Stimulated activated naive B cell treated with anti-CD40 and anti-IgM and Interleukin-4, amounts not matched to agents 10 μg/mL and 1 μg/mL and 100 μg/mL, for 72 hours (primary cell): ENCODE measurements at regions not wholly inside any gene's neighbourhood (a gene's known extent, or its start where the extent isn't known, plus 50 kb on each side); places are given as distances from the start of the nearest gene placed in this dataset.
"Not testable (repeated sequence)": the region's sequence is repeated elsewhere in the genome, so short reads cannot be mapped to it uniquely, and the experiment has no call there.

Experiments
- ATAC-seq, 2 donors: fragments of 150-1000 bp; cut with Tn5 transposase; replicated peaks; 2 replicates each; pipeline ENCODE4 v1.10.0; 2021; ENCODE audit warnings: moderate library complexity in 1 of 2
- DNase-seq: peaks from one replicate; pipeline ENCODE4 v3.0.0; 2021
- H3K27ac Mint-ChIP-seq: one replicate; pipeline ENCODE4 v1.8.0; 2022; ENCODE audit warnings: mild to moderate bottlenecking, mixed read lengths
- H3K27me3 Mint-ChIP-seq, 2 donors: one replicate each; pipeline ENCODE4 v1.8.0; 2022; ENCODE audit warnings: mixed read lengths in 2 of 2
- H3K36me3 Mint-ChIP-seq, 2 donors: one replicate each; pipeline ENCODE4 v1.8.0; 2022; ENCODE audit warnings: mixed read lengths in 2 of 2, mild to moderate bottlenecking in 1 of 2
- H3K4me1 Mint-ChIP-seq, 2 donors: one replicate each; pipeline ENCODE4 v1.8.0; 2022; ENCODE audit warnings: mixed read lengths in 2 of 2, mild to moderate bottlenecking in 1 of 2
- H3K4me3 Mint-ChIP-seq, 2 donors: one replicate each; pipeline ENCODE4 v1.8.0; 2022; ENCODE audit warnings: mild to moderate bottlenecking in 2 of 2, mixed read lengths in 2 of 2, moderate library complexity in 1 of 2
- H3K9me3 Mint-ChIP-seq, 2 donors: one replicate each; pipeline ENCODE4 v1.8.0; 2022; ENCODE audit warnings: mixed read lengths in 2 of 2, mild to moderate bottlenecking in 1 of 2

- no peak for DNase-seq
- Mint-ChIP-seq H3K27ac (no peak overlapping the region), H3K4me3 (no peak overlapping the region), H3K9me3 (peaks cover 0 to 3% of the 10 kb centered on the region in 2 donors), H3K4me1 (peaks cover 12 to 25% of the 10 kb centered on the region in 2 donors), H3K27me3 (no peaks in the 10 kb centered on the region), H3K36me3 (no peaks in the 10 kb centered on the region)
- no peak for ATAC-seq
Observed at GRCh38 chr1:172931761-172932160, 119.0 kb downstream of the TNFSF18 start.

- H3K4me1 Mint-ChIP-seq = peaks cover 12 to 25% of the 10 kb centered on the region in 2 donors
- no peaks in the 10 kb centered on the region for H3K36me3 Mint-ChIP-seq
- no peak for DNase-seq
- ATAC-seq = no peak
- H3K9me3 Mint-ChIP-seq = peaks cover 0 to 3% of the 10 kb centered on the region in 2 donors
- H3K27me3 Mint-ChIP-seq = no peaks in the 10 kb centered on the region
- peak overlapping the region; percentile 68 for H3K27ac Mint-ChIP-seq
- no peak overlapping the region for H3K4me3 Mint-ChIP-seq
Observed at GRCh38 chr1:172932981-172933380, 117.8 kb downstream of the TNFSF18 start.

DNA sequence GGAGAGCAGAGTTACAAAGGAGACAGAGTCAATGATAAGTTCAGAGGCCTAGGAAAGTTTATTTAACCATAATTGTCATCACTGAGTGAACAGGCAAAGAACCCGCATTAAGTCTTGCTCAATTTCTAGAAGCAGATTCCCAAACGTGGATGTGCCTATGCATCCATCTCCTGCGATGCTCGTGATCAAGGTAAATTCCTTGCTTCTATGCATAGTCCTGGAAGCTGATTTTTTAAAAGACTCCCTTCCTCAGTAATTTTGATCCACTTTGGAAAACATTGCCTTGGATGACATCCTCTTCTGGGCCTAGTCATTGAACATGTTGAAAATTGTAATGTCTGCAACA, 116.4 kb downstream of the TNFSF18 start:
- no peak overlapping the region for H3K4me3 Mint-ChIP-seq
- H3K4me1 Mint-ChIP-seq = peaks cover 15 to 31% of the 10 kb centered on the region in 2 donors
- no peaks in the 10 kb centered on the region for H3K27me3 Mint-ChIP-seq
- H3K9me3 Mint-ChIP-seq = peaks cover 0 to 3% of the 10 kb centered on the region in 2 donors
- no peak overlapping the region for H3K27ac Mint-ChIP-seq
- DNase-seq (no peak), ATAC-seq (no peak)
- H3K36me3 Mint-ChIP-seq = no peaks in the 10 kb centered on the region

DNA sequence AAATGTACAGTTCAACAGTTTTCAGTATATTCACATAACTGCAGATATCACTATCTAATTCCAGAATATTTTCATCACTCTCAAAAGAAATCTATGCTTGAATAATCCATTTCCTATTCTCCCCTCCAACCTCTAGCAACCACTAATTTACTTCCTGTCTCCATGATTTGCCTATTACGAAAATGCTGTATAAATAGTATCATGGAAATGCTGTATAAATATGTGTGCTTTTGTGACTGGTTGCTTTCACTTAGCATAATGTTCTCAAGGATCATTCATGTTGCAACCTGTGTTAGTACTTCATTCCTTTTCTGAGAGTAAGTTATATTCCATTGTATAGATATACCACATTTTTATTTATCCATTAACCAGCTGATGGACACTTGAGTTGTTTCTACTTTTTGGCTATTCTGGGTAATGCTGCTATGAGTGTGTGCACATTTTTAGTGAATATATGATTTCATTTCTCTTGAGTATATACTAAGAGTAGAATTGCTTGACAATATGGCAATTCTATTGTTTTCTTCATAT, 115.6 kb downstream of the TNFSF18 start:
- H3K36me3 Mint-ChIP-seq = no peaks in the 10 kb centered on the region
- DNase-seq = no peak
- peaks cover 0 to 3% of the 10 kb centered on the region in 2 donors for H3K9me3 Mint-ChIP-seq
- H3K4me1 Mint-ChIP-seq = peaks cover 18 to 36% of the 10 kb centered on the region in 2 donors
- H3K27me3 Mint-ChIP-seq = no peaks in the 10 kb centered on the region
- no peak for ATAC-seq
- H3K27ac Mint-ChIP-seq = no peak overlapping the region
- H3K4me3 Mint-ChIP-seq = no peak overlapping the region

DNA sequence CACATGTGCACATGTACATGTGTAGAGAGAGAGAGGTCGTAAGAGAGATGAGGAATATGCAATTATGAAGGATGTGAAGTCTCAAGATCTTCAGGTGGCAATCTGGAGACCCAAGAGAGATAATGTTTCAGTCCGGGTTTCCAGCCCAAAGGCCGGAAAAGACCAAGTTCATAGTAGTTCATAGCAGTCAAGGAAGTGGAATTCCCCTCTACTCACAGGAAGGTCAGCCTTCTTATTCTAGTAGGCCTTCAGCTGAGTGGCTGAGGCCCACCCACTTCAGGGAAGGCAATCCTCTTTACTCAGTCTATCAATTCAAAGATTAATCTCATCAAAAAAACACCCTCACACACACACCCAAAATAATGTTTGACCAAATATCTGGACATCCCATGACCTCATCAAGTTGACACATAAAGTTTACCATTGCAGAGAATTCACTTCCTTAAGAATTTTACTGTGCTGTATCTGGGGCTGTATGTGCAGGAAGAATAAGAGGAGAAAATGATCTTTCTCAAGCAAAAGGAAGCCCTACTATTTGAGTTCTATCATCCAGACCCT, 114.6 kb downstream of the TNFSF18 start:
- Mint-ChIP-seq H3K9me3 (peaks cover 0 to 3% of the 10 kb centered on the region in 2 donors), H3K4me3 (no peak overlapping the region), H3K4me1 (peaks cover 18 to 36% of the 10 kb centered on the region in 2 donors), H3K27ac (no peak overlapping the region), H3K36me3 (no peaks in the 10 kb centered on the region), H3K27me3 (no peaks in the 10 kb centered on the region)
- ATAC-seq (no peak), DNase-seq (no peak)

GRCh38 chr1:172938681-172939080, 112.1 kb downstream of the TNFSF18 start:
- no peak overlapping the region for H3K27ac Mint-ChIP-seq
- no peak overlapping the region for H3K4me3 Mint-ChIP-seq
- peaks cover 16 to 27% of the 10 kb centered on the region in 2 donors for H3K4me1 Mint-ChIP-seq
- H3K9me3 Mint-ChIP-seq = peaks cover 0 to 5% of the 10 kb centered on the region in 2 donors
- no peaks in the 10 kb centered on the region for H3K27me3 Mint-ChIP-seq
- DNase-seq = no peak
- ATAC-seq = no peak
- peaks cover 2 to 3% of the 10 kb centered on the region in 2 donors for H3K36me3 Mint-ChIP-seq

GRCh38 chr1:172939475-172939874, 111.3 kb downstream of the TNFSF18 start:
- Mint-ChIP-seq H3K4me1 (peaks cover 11 to 19% of the 10 kb centered on the region in 2 donors), H3K9me3 (peaks cover 0 to 5% of the 10 kb centered on the region in 2 donors), H3K36me3 (peaks cover 2 to 3% of the 10 kb centered on the region in 2 donors), H3K4me3 (no peak overlapping the region), H3K27me3 (no peaks in the 10 kb centered on the region), H3K27ac (no peak overlapping the region)
- ATAC-seq (peak in 1 of 2 donors; percentile 29), DNase-seq (no peak)

- H3K4me1 Mint-ChIP-seq = peaks cover 6 to 11% of the 10 kb centered on the region in 2 donors
- no peak for DNase-seq
- peaks cover 2 to 3% of the 10 kb centered on the region in 2 donors for H3K36me3 Mint-ChIP-seq
- H3K27ac Mint-ChIP-seq = no peak overlapping the region
- no peak overlapping the region for H3K4me3 Mint-ChIP-seq
- H3K27me3 Mint-ChIP-seq = no peaks in the 10 kb centered on the region
- H3K9me3 Mint-ChIP-seq = peaks cover 0 to 3% of the 10 kb centered on the region in 2 donors
- ATAC-seq = no peak
Observed at GRCh38 chr1:172940174-172940855, 110.4 kb downstream of the TNFSF18 start.

GRCh38 chr1:172941471-172941870, 109.3 kb downstream of the TNFSF18 start:
- Mint-ChIP-seq H3K27ac (no peak overlapping the region), H3K4me1 (peaks cover 6 to 11% of the 10 kb centered on the region in 2 donors), H3K27me3 (no peaks in the 10 kb centered on the region), H3K4me3 (no peak overlapping the region), H3K9me3 (peaks cover 0 to 3% of the 10 kb centered on the region in 2 donors), H3K36me3 (peaks cover 2 to 3% of the 10 kb centered on the region in 2 donors)
- DNase-seq = no peak
- ATAC-seq = no peak

GRCh38 chr1:172941945-172942344, 108.8 kb downstream of the TNFSF18 start:
- Mint-ChIP-seq H3K36me3 (peaks cover 2 to 3% of the 10 kb centered on the region in 2 donors), H3K4me3 (no peak overlapping the region), H3K4me1 (peaks cover 6 to 13% of the 10 kb centered on the region in 2 donors), H3K27ac (no peak overlapping the region), H3K9me3 (peaks cover 0 to 3% of the 10 kb centered on the region in 2 donors), H3K27me3 (no peaks in the 10 kb centered on the region)
- DNase-seq = no peak
- no peak for ATAC-seq

GRCh38 chr1:172943138-172943537, 107.6 kb downstream of the TNFSF18 start:
- not testable (repeated sequence) for H3K9me3 Mint-ChIP-seq, H3K27ac Mint-ChIP-seq, DNase-seq, H3K4me3 Mint-ChIP-seq, H3K36me3 Mint-ChIP-seq, H3K27me3 Mint-ChIP-seq, ATAC-seq
- H3K4me1 Mint-ChIP-seq = peaks cover 12 to 23% of the 10 kb centered on the region in 2 donors

DNA sequence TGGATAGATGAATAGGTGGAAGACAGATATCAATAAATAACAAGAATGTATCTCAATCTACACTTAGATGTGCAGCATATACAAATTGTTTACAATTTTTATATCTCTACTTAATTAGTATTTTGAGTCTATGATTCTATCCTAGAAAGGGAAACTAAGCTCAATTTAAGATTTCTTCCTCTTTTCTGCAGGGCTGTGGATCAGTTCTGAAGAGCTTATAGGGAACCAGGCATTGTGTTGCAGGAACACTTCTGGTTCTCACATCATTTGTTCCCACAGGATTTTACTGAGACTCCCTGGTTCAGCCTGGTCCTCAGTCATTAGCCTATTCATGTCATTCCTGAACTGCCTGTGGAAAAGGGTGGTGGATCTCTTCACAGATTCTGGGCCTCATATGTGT, 105.8 kb downstream of the TNFSF18 start:
- peaks cover 2 to 3% of the 10 kb centered on the region in 2 donors for H3K36me3 Mint-ChIP-seq

GRCh38 chr1:172946814-172947507, 103.8 kb downstream of the TNFSF18 start:
- Mint-ChIP-seq H3K27ac (no peak overlapping the region), H3K4me3 (no peak overlapping the region), H3K27me3 (peaks cover 0 to 1% of the 10 kb centered on the region in 2 donors), H3K4me1 (peaks cover 14 to 20% of the 10 kb centered on the region in 2 donors), H3K36me3 (peaks cover 2 to 3% of the 10 kb centered on the region in 2 donors), H3K9me3 (peaks cover 0 to 3% of the 10 kb centered on the region in 2 donors)
- no peak for DNase-seq
- no peak for ATAC-seq

More for the DNA sequence above, 105.8 kb downstream of the TNFSF18 start:
- Mint-ChIP-seq H3K27ac (no peak overlapping the region), H3K9me3 (peaks cover 0 to 3% of the 10 kb centered on the region in 2 donors), H3K4me3 (no peak overlapping the region), H3K4me1 (peaks cover 8 to 11% of the 10 kb centered on the region in 2 donors), H3K27me3 (no peaks in the 10 kb centered on the region)
- ATAC-seq (no peak), DNase-seq (no peak)

- Mint-ChIP-seq H3K9me3 (no peaks in the 10 kb centered on the region), H3K4me3 (no peak overlapping the region), H3K27ac (peak overlapping the region; percentile 3), H3K4me1 (peaks cover 16 to 22% of the 10 kb centered on the region in 2 donors), H3K36me3 (no peaks in the 10 kb centered on the region), H3K27me3 (peaks cover 0 to 8% of the 10 kb centered on the region in 2 donors)
- no peak for DNase-seq
- no peak for ATAC-seq
Observed at GRCh38 chr1:172948457-172948856, 102.3 kb downstream of the TNFSF18 start.
